HCT116 (cell line): ENCODE measurements at regions not wholly inside any gene's neighbourhood (a gene's known extent, or its start where the extent isn't known, plus 50 kb on each side); places are given as distances from the start of the nearest gene placed in this dataset.

Experiments used
- ATAC-seq: fragments of 200-7000 bp; cut with Tn5 transposase; 2 replicates; pipeline ENCODE4 v1.9.1; 2020; ENCODE audit warnings: mild to moderate bottlenecking, moderate library complexity
- BruUV-seq: library from RNA; stranded (reverse); fragments of 400-500 nt; replicated peaks from 2 replicates; lab custom pipeline; 2021; lab: Mats Ljungman, UMichigan
- CTCF ChIA-PET: fragments of 300-600 bp; sonication (Branson Sonifier 250); formaldehyde crosslinking; loops from one replicate; lab custom pipeline; 2021; ENCODE audit warnings: antibody characterized with exemption; lab: Charles Lee
- POLR2A ChIA-PET: fragments of 300-600, 350-600 bp; sonication (Branson Sonifier 250); formaldehyde crosslinking; loops from one replicate; lab custom pipeline; 2021; ENCODE audit warnings: antibody characterized with exemption; lab: Charles Lee
- RAD21 ChIA-PET, 2 experiments: fragments of 300-600 bp; sonication (Branson Sonifier 250); formaldehyde crosslinking; loops; one replicate each; lab custom pipeline; 2023; ENCODE audit warnings: low total read pairs in 2 of 2; ENCODE audit not compliant: uncharacterized antibody in 2 of 2, unreplicated experiment in 2 of 2, low non-redundant PET in 1 of 2; lab: Charles Lee
- DNase-seq: peaks from one replicate; pipeline ENCODE4 v3.0.0-alpha.2; 2010; ENCODE audit warnings: low read depth, low spot score
- H2AFZ ChIP-seq: fragments of 200-600 bp; shearing (Covaris generic), sonication (generic); 2 replicates; pipeline ENCODE4 v1.6.1; 2017; ENCODE audit warnings: low read depth, mixed run types, mixed read lengths, antibody characterized with exemption, low read length; ENCODE audit not compliant: poor library complexity, severe bottlenecking
- H3K27ac ChIP-seq: 2 replicates; pipeline ENCODE4 v1.5.1; 2012; ENCODE audit warnings: low read depth, low read length
- H3K27me3 ChIP-seq: fragments of 200-600 bp; sonication (generic); 2 replicates; pipeline ENCODE4 v1.6.1; 2016; ENCODE audit warnings: mixed run types, low read length, mixed read lengths; ENCODE audit not compliant: insufficient read depth
- H3K36me3 ChIP-seq, 2 experiments: fragments of 200-500 bp in 1 of 2; fragments of 200-600 bp in 1 of 2; sonication (Bioruptor generic) in 1 of 2; sonication (generic) in 1 of 2; 2 replicates each; pipeline versions ENCODE4 v1.5.1 to v1.6.1; 2014 to 2016; ENCODE audit warnings: low read length in 2 of 2, inconsistent platforms in 1 of 2, mixed read lengths in 1 of 2, mixed run types in 1 of 2; ENCODE audit not compliant: insufficient read depth in 2 of 2, control insufficient read depth in 1 of 2
- H3K4me1 ChIP-seq, 2 experiments: fragments of 200-600 bp in 1 of 2; sonication (generic) in 1 of 2; 2 replicates each; pipeline versions ENCODE4 v1.5.1 to v1.6.1; 2012 to 2017; ENCODE audit warnings: low read length in 2 of 2, inconsistent platforms in 1 of 2, mild to moderate bottlenecking in 1 of 2, mixed read lengths in 1 of 2, mixed run types in 1 of 2, moderate library complexity in 1 of 2; ENCODE audit not compliant: insufficient read depth in 2 of 2, control insufficient read depth in 1 of 2
- H3K4me2 ChIP-seq: fragments of 200-600 bp; sonication (generic); 2 replicates; pipeline ENCODE4 v1.6.1; 2017; ENCODE audit warnings: mixed run types, low read length, mixed read lengths
- H3K4me3 ChIP-seq, 2 experiments: fragments of 200-600 bp in 1 of 2; sonication (generic) in 1 of 2; replicated peaks in 1 of 2; 2 replicates each; pipeline ENCODE4 v1.5.1; 2011 to 2016; ENCODE audit warnings: low read length in 2 of 2, control low read depth in 1 of 2, low read depth in 1 of 2, mild to moderate bottlenecking in 1 of 2, mixed read lengths in 1 of 2, mixed run types in 1 of 2
- H3K79me2 ChIP-seq: fragments of 200-600 bp; sonication (generic); 2 replicates; pipeline ENCODE4 v1.6.1; 2017; ENCODE audit warnings: mild to moderate bottlenecking, mixed run types, low read length, moderate library complexity, mixed read lengths; ENCODE audit not compliant: insufficient read depth
- H3K9ac ChIP-seq: fragments of 200-600 bp; sonication (generic); 2 replicates; pipeline ENCODE4 v1.6.1; 2016; ENCODE audit warnings: low read length, mixed read lengths
- H3K9me2 ChIP-seq: fragments of 200-600 bp; sonication (generic), shearing (Covaris generic); 2 replicates; pipeline ENCODE4 v1.6.1; 2017; ENCODE audit warnings: mixed run types, mild to moderate bottlenecking, moderate library complexity; ENCODE audit not compliant: insufficient read depth
- H3K9me3 ChIP-seq, 2 experiments: fragments of 200-500 bp in 1 of 2; fragments of 200-600 bp in 1 of 2; sonication (Bioruptor generic) in 1 of 2; sonication (generic) in 1 of 2; 2 replicates each; pipeline ENCODE4 v1.6.1; 2014 to 2017; ENCODE audit warnings: low read length in 2 of 2, mixed read lengths in 2 of 2, inconsistent platforms in 1 of 2, low read depth in 1 of 2, mild to moderate bottlenecking in 1 of 2, mixed run types in 1 of 2, moderate library complexity in 1 of 2; ENCODE audit not compliant: control insufficient read depth in 1 of 2, insufficient read depth in 1 of 2
- H4K20me1 ChIP-seq: fragments of 200-600 bp; sonication (generic), shearing (Covaris generic); 2 replicates; pipeline ENCODE4 v1.6.1; 2017; ENCODE audit warnings: mixed run types, mild to moderate bottlenecking, moderate library complexity; ENCODE audit not compliant: insufficient read depth
- CBX3 ChIP-seq: IDR thresholded peaks from 2 replicates; pipeline ENCODE4 v1.6.1; 2012; ENCODE audit warnings: low read depth
- CTCF ChIP-seq, 3 experiments: fragments of 200-600 bp in 1 of 3; sonication (generic) in 1 of 3; IDR thresholded peaks in 2 of 3; conservative IDR thresholded peaks in 1 of 3; 2 replicates each; pipeline ENCODE4 v1.5.1; 2012 to 2017; ENCODE audit warnings: low read depth in 2 of 3, low read length in 2 of 3, antibody characterized with exemption in 1 of 3, borderline replicate concordance in 1 of 3, control low read depth in 1 of 3, mild to moderate bottlenecking in 1 of 3, mixed read lengths in 1 of 3, mixed run types in 1 of 3, moderate library complexity in 1 of 3; ENCODE audit not compliant: insufficient read depth in 1 of 3
- EZH2phosphoT487 ChIP-seq: fragments of 200-600 bp; IDR thresholded peaks from 2 replicates; pipeline ENCODE4 v1.6.1; 2018; ENCODE audit warnings: antibody characterized with exemption, borderline replicate concordance
- JUND ChIP-seq: IDR thresholded peaks from 2 replicates; pipeline ENCODE4 v1.6.1; 2012
- RAD21 ChIP-seq: IDR thresholded peaks from 2 replicates; pipeline ENCODE4 v1.6.1; 2012; ENCODE audit warnings: low read depth, mild to moderate bottlenecking
- SP1 ChIP-seq: IDR thresholded peaks from 2 replicates; pipeline ENCODE4 v1.6.1; 2012; ENCODE audit warnings: low read depth
- SRF ChIP-seq: IDR thresholded peaks from 2 replicates; pipeline ENCODE4 v1.6.1; 2012; ENCODE audit warnings: low read depth
- YY1 ChIP-seq: IDR thresholded peaks from 2 replicates; pipeline ENCODE4 v1.6.1; 2011; ENCODE audit warnings: low read length, low read depth, moderate library complexity, mild to moderate bottlenecking; ENCODE audit not compliant: insufficient replicate concordance; ENCODE audit errors: extremely low read depth
- ZNF274 ChIP-seq: fragments of 200-500 bp; sonication (Bioruptor generic); IDR thresholded peaks from 2 replicates; pipeline ENCODE4 v1.6.1; 2014; ENCODE audit warnings: mild to moderate bottlenecking, low read depth, low read length, inconsistent platforms
- intact Hi-C: fragments of 100-400 bp; cut with micrococcal nuclease; formaldehyde crosslinking; loops from 2 replicates; pipeline ENCODE4 v1.10.0; 2022

DNA sequence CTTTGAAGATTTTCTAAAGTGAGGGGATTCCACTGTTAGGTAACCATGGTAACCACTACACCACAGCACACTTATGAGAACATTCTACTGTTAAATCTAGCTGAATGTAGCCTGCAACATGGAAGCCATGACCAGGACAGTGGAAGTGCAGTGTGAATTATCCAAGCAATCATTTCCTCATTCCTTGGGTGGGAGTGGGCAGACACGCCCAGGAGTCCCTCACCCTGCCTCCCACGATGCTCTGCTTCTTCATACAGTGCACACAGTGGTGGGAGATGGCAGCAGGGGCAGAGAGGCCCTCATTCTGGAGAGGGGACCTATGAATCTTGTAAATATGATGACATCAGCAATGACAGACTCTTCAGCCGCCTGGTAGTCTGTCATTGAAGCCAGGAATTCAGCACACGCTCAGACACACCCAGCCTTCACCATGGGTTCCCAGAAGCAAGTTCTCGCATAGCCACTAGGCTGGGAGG lies 70.1 kb upstream of the HOXC13 start:
- H3K27me3 ChIP-seq = no peaks in the 10 kb centered on the region
- BruUV-seq = no TSS peak
- H3K4me1 ChIP-seq = peaks cover 18 to 29% of the 10 kb centered on the region in 2 experiments
- no peaks in the 10 kb centered on the region for H3K9me2 ChIP-seq
- no peak overlapping the region for H3K27ac ChIP-seq
- CTCF ChIA-PET = no interaction called here
- H3K4me3 ChIP-seq = peak overlapping the region in 1 of 2 experiments; percentile 10; a peak in 1 of 4 replicates
- peak overlapping the region; percentile 60 for H3K4me2 ChIP-seq
- RAD21 ChIA-PET = no interaction called here
- H3K36me3 ChIP-seq = no peaks in the 10 kb centered on the region
- ATAC-seq (peak; percentile 48), DNase-seq (no peak)
- peak overlapping the region; percentile 84 for H2AFZ ChIP-seq
- POLR2A ChIA-PET = no interaction called here
- no peak for TF ChIP-seq RAD21
- no peak for TF ChIP-seq JUND
- no peak for TF ChIP-seq ZNF274
- no peak for TF ChIP-seq SP1
- no peak for TF ChIP-seq SRF
- TF ChIP-seq CTCF (IDR thresholded peaks at IDR 0.05 in 2 of 3, conservative IDR thresholded peaks at IDR 0.05 in 1 of 3; ENCODE audit: borderline replicate concordance in 1 of 3, insufficient read depth in 1 of 3, low read depth in 2 of 3, low read length in 2 of 3) = no peak
- TF ChIP-seq YY1 = no peak
- no peak for TF ChIP-seq EZH2phosphoT487
- TF ChIP-seq CBX3 = no peak
- no peaks in the 10 kb centered on the region for H4K20me1 ChIP-seq
- intact Hi-C loops = no loop called here
- H3K79me2 ChIP-seq = no peaks in the 10 kb centered on the region
- H3K9me3 ChIP-seq = no peaks in the 10 kb centered on the region
- no peak overlapping the region for H3K9ac ChIP-seq
